ENCODE measurements at regions not wholly inside any gene's neighbourhood (a gene's known extent, or its start where the extent isn't known, plus 50 kb on each side); places are given as distances from the start of the nearest gene placed in this dataset.
A peak's percentile ranks its signal among the peaks of the same experiment; 100 is the strongest.
"Not testable (repeated sequence)": the region's sequence is repeated elsewhere in the genome, so short reads cannot be mapped to it uniquely, and the experiment has no call there.

- no peak for DNase-seq
These were observed 66.0 kb upstream of the PAX7 start for GRCh38 chr1:18564676-18565075.

- DNase-seq, result no peak
These were observed 65.3 kb upstream of the PAX7 start for GRCh38 chr1:18565321-18565720.

GRCh38 chr1:18568489-18568888 is 62.2 kb upstream of the PAX7 start:
- DNase-seq, result no peak

GRCh38 chr1:18569251-18569650 is 61.4 kb upstream of the PAX7 start:
- no peak for DNase-seq

- DNase-seq, result no peak
These were observed 60.7 kb upstream of the PAX7 start for GRCh38 chr1:18569811-18570545.

GRCh38 chr1:18571275-18571674 is 59.4 kb upstream of the PAX7 start:
- DNase-seq, result no peak

- DNase-seq, result no peak
These were observed 58.4 kb upstream of the PAX7 start for GRCh38 chr1:18572022-18572880.

- DNase-seq, result no peak
These were observed 57.5 kb upstream of the PAX7 start for GRCh38 chr1:18573170-18573569.

- no peak for DNase-seq
These were observed 55.9 kb upstream of the PAX7 start for GRCh38 chr1:18574754-18575153.

- DNase-seq, result peak; percentile 16
These were observed 55.0 kb upstream of the PAX7 start for GRCh38 chr1:18575620-18576019.

GRCh38 chr1:18578271-18578670 is 52.4 kb upstream of the PAX7 start:
- no peak for DNase-seq

- not testable (repeated sequence) for DNase-seq
These were observed 51.4 kb upstream of the PAX7 start for GRCh38 chr1:18579267-18579666.

- DNase-seq, result no peak
These were observed 50.6 kb upstream of the PAX7 start for GRCh38 chr1:18580047-18580446.

GRCh38 chr1:18580691-18581419 is 49.8 kb upstream of the PAX7 start:
- no peak for DNase-seq
